ENCODE measurements at regions not wholly inside any gene's neighbourhood (a gene's known extent, or its start where the extent isn't known, plus 50 kb on each side); places are given as distances from the start of the nearest gene placed in this dataset.

DNA sequence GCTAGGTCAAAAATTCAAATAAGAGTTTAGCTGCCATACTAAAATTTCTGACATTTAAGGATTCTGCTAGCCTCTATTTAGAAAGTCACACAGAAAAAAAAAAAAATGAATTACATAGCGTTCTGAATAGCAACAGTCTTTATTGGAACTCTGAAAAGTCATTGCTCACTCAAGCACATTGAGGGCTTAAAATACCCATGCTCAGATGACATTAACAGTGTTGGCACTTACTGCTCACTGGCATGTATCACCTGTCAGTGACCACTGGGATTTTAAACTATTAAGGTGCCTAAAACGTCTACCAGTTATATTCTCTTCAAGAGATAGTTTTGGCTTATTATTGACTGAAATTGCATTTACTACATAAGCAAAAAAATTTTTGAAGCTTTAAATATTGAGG is 468.0 kb upstream of the SPHKAP start:
- Histone ChIP-seq H4K12ac (ENCODE audit: low read depth, low read length) (no peak overlapping the region), H2BK120ac (ENCODE audit: insufficient read depth, low read length, poor library complexity) (no peak overlapping the region), H3K23ac (ENCODE audit: low read length) (no peak overlapping the region), H3K4me2 (ENCODE audit: low read length) (no peak overlapping the region), H3K4ac (ENCODE audit: low read depth, low read length) (no peak overlapping the region), H3K27me3 (ENCODE audit: insufficient read depth, low read length) (no peaks in the 10 kb centered on the region), H2AFZ (ENCODE audit: insufficient read depth, low read length, poor library complexity) (no peak overlapping the region), H3K79me1 (ENCODE audit: low read length) (no peaks in the 10 kb centered on the region), H3K27ac (ENCODE audit: low read depth, low read length) (no peak overlapping the region), H2AK5ac (ENCODE audit: low read length) (no peak overlapping the region), H3K36me3 (ENCODE audit: control insufficient read depth in 1 of 2, insufficient read depth in 2 of 2, low read length in 2 of 2) (no peaks in the 10 kb centered on the region), H3K14ac (ENCODE audit: low read length) (no peak overlapping the region), H2BK12ac (ENCODE audit: low read length) (no peak overlapping the region), H3K79me2 (ENCODE audit: control insufficient read depth, insufficient read depth, low read length, poor library complexity) (no peaks in the 10 kb centered on the region), H3K18ac (ENCODE audit: low read length) (no peak overlapping the region), H2BK5ac (ENCODE audit: low read depth, low read length, poor library complexity) (no peak overlapping the region), H3K4me1 (ENCODE audit: control insufficient read depth in 1 of 2, insufficient read depth in 2 of 2, low read length in 2 of 2) (no peaks in the 10 kb centered on the region), H3K9ac (ENCODE audit: low read length) (no peak overlapping the region), H3K4me3 (ENCODE audit: low read depth, low read length) (no peak overlapping the region), H4K91ac (ENCODE audit: low read depth, low read length) (no peak overlapping the region), H3K9me3 (ENCODE audit: insufficient read depth, low read depth, low read length) (no peaks in the 10 kb centered on the region), H4K8ac (ENCODE audit: low read depth, low read length) (no peak overlapping the region)
- no peak for DNase-seq
- WGBS (ENCODE audit: extremely low coverage, insufficient coverage, insufficient read length), result no CpG with 5 or more reads among the region's 2 CpGs

- Histone ChIP-seq H3K14ac (ENCODE audit: low read length) (no peak overlapping the region), H2BK5ac (ENCODE audit: low read depth, low read length, poor library complexity) (no peak overlapping the region), H3K4me1 (ENCODE audit: control insufficient read depth in 1 of 2, insufficient read depth in 2 of 2, low read length in 2 of 2) (no peaks in the 10 kb centered on the region), H3K4me2 (ENCODE audit: low read length) (no peak overlapping the region), H4K8ac (ENCODE audit: low read depth, low read length) (no peak overlapping the region), H3K4ac (ENCODE audit: low read depth, low read length) (no peak overlapping the region), H2AK5ac (ENCODE audit: low read length) (no peak overlapping the region), H4K12ac (ENCODE audit: low read depth, low read length) (no peak overlapping the region), H3K4me3 (ENCODE audit: low read depth, low read length) (no peak overlapping the region), H3K23ac (ENCODE audit: low read length) (no peak overlapping the region), H3K18ac (ENCODE audit: low read length) (no peak overlapping the region), H3K27ac (ENCODE audit: low read depth, low read length) (no peak overlapping the region), H2AFZ (ENCODE audit: insufficient read depth, low read length, poor library complexity) (no peak overlapping the region), H4K91ac (ENCODE audit: low read depth, low read length) (no peak overlapping the region), H2BK120ac (ENCODE audit: insufficient read depth, low read length, poor library complexity) (no peak overlapping the region), H3K79me2 (ENCODE audit: control insufficient read depth, insufficient read depth, low read length, poor library complexity) (no peaks in the 10 kb centered on the region), H3K9ac (ENCODE audit: low read length) (no peak overlapping the region), H3K27me3 (ENCODE audit: insufficient read depth, low read length) (no peaks in the 10 kb centered on the region), H3K9me3 (ENCODE audit: insufficient read depth, low read depth, low read length) (no peaks in the 10 kb centered on the region), H3K79me1 (ENCODE audit: low read length) (no peaks in the 10 kb centered on the region), H2BK12ac (ENCODE audit: low read length) (no peak overlapping the region), H3K36me3 (ENCODE audit: control insufficient read depth in 1 of 2, insufficient read depth in 2 of 2, low read length in 2 of 2) (no peaks in the 10 kb centered on the region)
- DNase-seq, result no peak
- no CpG with 5 or more reads among the region's 2 CpGs for WGBS (ENCODE audit: extremely low coverage, insufficient coverage, insufficient read length)
These were observed 467.1 kb upstream of the SPHKAP start for GRCh38 chr2:228648541-228648940.

GRCh38 chr2:228646061-228646460 is 464.6 kb upstream of the SPHKAP start:
- H3K79me2 ChIP-seq (ENCODE audit: control insufficient read depth, insufficient read depth, low read length, poor library complexity), result no peaks in the 10 kb centered on the region
- no peak overlapping the region for H3K4ac ChIP-seq (ENCODE audit: low read depth, low read length)
- no peak overlapping the region for H2BK120ac ChIP-seq (ENCODE audit: insufficient read depth, low read length, poor library complexity)
- WGBS (ENCODE audit: extremely low coverage, insufficient coverage, insufficient read length), result no CpG with 5 or more reads among the region's 1 CpG
- H3K9ac ChIP-seq (ENCODE audit: low read length), result no peak overlapping the region
- H3K4me3 ChIP-seq (ENCODE audit: low read depth, low read length), result no peak overlapping the region
- no peaks in the 10 kb centered on the region for H3K79me1 ChIP-seq (ENCODE audit: low read length)
- no peak for DNase-seq
- no peak overlapping the region for H3K18ac ChIP-seq (ENCODE audit: low read length)
- H2BK12ac ChIP-seq (ENCODE audit: low read length), result no peak overlapping the region
- no peak overlapping the region for H4K8ac ChIP-seq (ENCODE audit: low read depth, low read length)
- H3K9me3 ChIP-seq (ENCODE audit: insufficient read depth, low read depth, low read length), result no peaks in the 10 kb centered on the region
- H2AK5ac ChIP-seq (ENCODE audit: low read length), result no peak overlapping the region
- H4K91ac ChIP-seq (ENCODE audit: low read depth, low read length), result no peak overlapping the region
- no peaks in the 10 kb centered on the region for H3K4me1 ChIP-seq (ENCODE audit: control insufficient read depth in 1 of 2, insufficient read depth in 2 of 2, low read length in 2 of 2)
- H3K14ac ChIP-seq (ENCODE audit: low read length), result no peak overlapping the region
- H3K27ac ChIP-seq (ENCODE audit: low read depth, low read length), result no peak overlapping the region
- H2AFZ ChIP-seq (ENCODE audit: insufficient read depth, low read length, poor library complexity), result no peak overlapping the region
- H3K36me3 ChIP-seq (ENCODE audit: control insufficient read depth in 1 of 2, insufficient read depth in 2 of 2, low read length in 2 of 2), result no peaks in the 10 kb centered on the region
- no peak overlapping the region for H3K4me2 ChIP-seq (ENCODE audit: low read length)
- H4K12ac ChIP-seq (ENCODE audit: low read depth, low read length), result no peak overlapping the region
- no peak overlapping the region for H2BK5ac ChIP-seq (ENCODE audit: low read depth, low read length, poor library complexity)
- no peak overlapping the region for H3K23ac ChIP-seq (ENCODE audit: low read length)
- no peaks in the 10 kb centered on the region for H3K27me3 ChIP-seq (ENCODE audit: insufficient read depth, low read length)

GRCh38 chr2:228644199-228644598 is 462.7 kb upstream of the SPHKAP start:
- no CpG with 5 or more reads among the region's 2 CpGs for WGBS (ENCODE audit: extremely low coverage, insufficient coverage, insufficient read length)
- no peaks in the 10 kb centered on the region for H3K9me3 ChIP-seq (ENCODE audit: insufficient read depth, low read depth, low read length)
- H3K79me1 ChIP-seq (ENCODE audit: low read length), result no peaks in the 10 kb centered on the region
- no peaks in the 10 kb centered on the region for H3K36me3 ChIP-seq (ENCODE audit: control insufficient read depth in 1 of 2, insufficient read depth in 2 of 2, low read length in 2 of 2)
- no peaks in the 10 kb centered on the region for H3K27me3 ChIP-seq (ENCODE audit: insufficient read depth, low read length)
- H3K4me1 ChIP-seq (ENCODE audit: control insufficient read depth in 1 of 2, insufficient read depth in 2 of 2, low read length in 2 of 2), result no peaks in the 10 kb centered on the region
- H3K18ac ChIP-seq (ENCODE audit: low read length), result no peak overlapping the region
- H3K14ac ChIP-seq (ENCODE audit: low read length), result no peak overlapping the region
- no peak overlapping the region for H3K9ac ChIP-seq (ENCODE audit: low read length)
- no peak overlapping the region for H3K4ac ChIP-seq (ENCODE audit: low read depth, low read length)
- H2BK12ac ChIP-seq (ENCODE audit: low read length), result no peak overlapping the region
- no peak overlapping the region for H4K12ac ChIP-seq (ENCODE audit: low read depth, low read length)
- H3K27ac ChIP-seq (ENCODE audit: low read depth, low read length), result no peak overlapping the region
- no peak overlapping the region for H4K8ac ChIP-seq (ENCODE audit: low read depth, low read length)
- no peak overlapping the region for H2BK5ac ChIP-seq (ENCODE audit: low read depth, low read length, poor library complexity)
- H3K4me3 ChIP-seq (ENCODE audit: low read depth, low read length), result no peak overlapping the region
- no peaks in the 10 kb centered on the region for H3K79me2 ChIP-seq (ENCODE audit: control insufficient read depth, insufficient read depth, low read length, poor library complexity)
- H3K4me2 ChIP-seq (ENCODE audit: low read length), result no peak overlapping the region
- no peak overlapping the region for H2AK5ac ChIP-seq (ENCODE audit: low read length)
- no peak overlapping the region for H2AFZ ChIP-seq (ENCODE audit: insufficient read depth, low read length, poor library complexity)
- no peak overlapping the region for H4K91ac ChIP-seq (ENCODE audit: low read depth, low read length)
- H3K23ac ChIP-seq (ENCODE audit: low read length), result no peak overlapping the region
- no peak for DNase-seq
- H2BK120ac ChIP-seq (ENCODE audit: insufficient read depth, low read length, poor library complexity), result no peak overlapping the region

Measured in trophoblast cell (in vitro differentiated cells and primary cell).